ENCODE measurements at regions not wholly inside any gene's neighbourhood (a gene's known extent, or its start where the extent isn't known, plus 50 kb on each side); places are given as distances from the start of the nearest gene placed in this dataset.
"Not testable (repeated sequence)": the region's sequence is repeated elsewhere in the genome, so short reads cannot be mapped to it uniquely, and the experiment has no call there.

- not testable (repeated sequence) for DNase-seq
Observed at GRCh38 chr6:100223952-100224351, 229.9 kb upstream of the MCHR2 start.

GRCh38 chr6:100220543-100220942, 226.5 kb upstream of the MCHR2 start:
- no peak for DNase-seq

GRCh38 chr6:100217225-100218012, 223.4 kb upstream of the MCHR2 start:
- no peak for DNase-seq

- DNase-seq: no peak
Observed at GRCh38 chr6:100216760-100217159, 222.7 kb upstream of the MCHR2 start.

- DNase-seq: no peak
Observed at GRCh38 chr6:100212131-100212530, 218.1 kb upstream of the MCHR2 start.

- peak in 1 of 3 donors; percentile 5 for DNase-seq
Observed at GRCh38 chr6:100210137-100211117, 216.4 kb upstream of the MCHR2 start.

GRCh38 chr6:100209323-100210136, 215.5 kb upstream of the MCHR2 start:
- no peak for DNase-seq

- DNase-seq: peak in 1 of 3 donors; percentile 11
Observed at GRCh38 chr6:100203400-100203799, 209.4 kb upstream of the MCHR2 start.

GRCh38 chr6:100202417-100203194, 208.6 kb upstream of the MCHR2 start:
- DNase-seq: peak; percentile 14 to 33 (median 22)

GRCh38 chr6:100196214-100196982, 202.4 kb upstream of the MCHR2 start:
- DNase-seq: not testable (repeated sequence)

- DNase-seq: not testable (repeated sequence)
Observed at GRCh38 chr6:100195244-100195643, 201.2 kb upstream of the MCHR2 start.

- no peak for DNase-seq
Observed at GRCh38 chr6:100194535-100194934, 200.5 kb upstream of the MCHR2 start.

- DNase-seq: no peak
Observed at GRCh38 chr6:100188754-100189153, 194.7 kb upstream of the MCHR2 start.

GRCh38 chr6:100186552-100186951, 192.5 kb upstream of the MCHR2 start:
- no peak for DNase-seq

- DNase-seq: no peak
Observed at GRCh38 chr6:100185615-100186014, 191.6 kb upstream of the MCHR2 start.

GRCh38 chr6:100184473-100184872, 190.4 kb upstream of the MCHR2 start:
- DNase-seq: no peak

GRCh38 chr6:100182313-100182712, 188.3 kb upstream of the MCHR2 start:
- no peak for DNase-seq

- no peak for DNase-seq
Observed at GRCh38 chr6:100181309-100181708, 187.3 kb upstream of the MCHR2 start.

GRCh38 chr6:100179576-100179975, 185.6 kb upstream of the MCHR2 start:
- no peak for DNase-seq

- DNase-seq: no peak
Observed at GRCh38 chr6:100177956-100178355, 183.9 kb upstream of the MCHR2 start.

All from suppressor macrophage treated with lipopolysaccharide for 1 hour (primary cell).